CD4-positive, CD25-positive, alpha-beta regulatory T cell (primary cell): ENCODE measurements at regions not wholly inside any gene's neighbourhood (a gene's known extent, or its start where the extent isn't known, plus 50 kb on each side); places are given as distances from the start of the nearest gene placed in this dataset.
"Not testable (repeated sequence)": the region's sequence is repeated elsewhere in the genome, so short reads cannot be mapped to it uniquely, and the experiment has no call there.

ENCODE experiments used
- ATAC-seq, 2 donors: fragments of 150-1000 bp; cut with Tn5 transposase; one replicate each; pipeline ENCODE4 v1.10.0; 2021; ENCODE audit warnings: low read depth in 2 of 2, moderate number of reproducible peaks in 2 of 2, moderate library complexity in 1 of 2
- DNase-seq, 3 donors: peaks; one replicate each; pipeline versions ENCODE4 v3.0.0 to v3.0.0-alpha.2; 2012 to 2022; ENCODE audit warnings: mixed read lengths in 1 of 3
- H3K27ac ChIP-seq: one replicate; pipeline ENCODE4 v1.7.0; 2013; ENCODE audit warnings: mild to moderate bottlenecking, low read length; ENCODE audit not compliant: insufficient read depth, poor library complexity, severe bottlenecking
- H3K27me3 ChIP-seq: one replicate; pipeline ENCODE4 v1.7.0; 2013; ENCODE audit warnings: low read length; ENCODE audit not compliant: control insufficient read depth, insufficient read depth
- H3K36me3 ChIP-seq: one replicate; pipeline ENCODE4 v1.7.0; 2013; ENCODE audit warnings: mild to moderate bottlenecking, low read length, moderate library complexity; ENCODE audit not compliant: control insufficient read depth, insufficient read depth
- H3K4me1 ChIP-seq: 2 replicates; pipeline ENCODE4 v1.7.0; 2013; ENCODE audit warnings: mild to moderate bottlenecking, low read length; ENCODE audit not compliant: insufficient read depth, control insufficient read depth, poor library complexity, severe bottlenecking
- H3K4me3 ChIP-seq: one replicate; pipeline ENCODE4 v1.7.0; 2013; ENCODE audit warnings: low read depth, mild to moderate bottlenecking, low read length, moderate library complexity
- H3K9me3 ChIP-seq, 2 experiments: 1 replicate in 1 of 2; 2 replicates in 1 of 2; pipeline ENCODE4 v1.7.0; 2013; ENCODE audit warnings: low read length in 2 of 2, mild to moderate bottlenecking in 1 of 2, moderate library complexity in 1 of 2; ENCODE audit not compliant: control insufficient read depth in 2 of 2
- H3K27ac Mint-ChIP-seq, 3 donors: one replicate each; pipeline ENCODE4 v1.8.0; 2020 to 2022; ENCODE audit warnings: mild to moderate bottlenecking in 3 of 3, mixed read lengths in 3 of 3, moderate library complexity in 2 of 3
- H3K27me3 Mint-ChIP-seq: one replicate; pipeline ENCODE4 v1.8.0; 2022; ENCODE audit warnings: mild to moderate bottlenecking, mixed read lengths
- H3K36me3 Mint-ChIP-seq: one replicate; pipeline ENCODE4 v1.8.0; 2020; ENCODE audit warnings: mixed read lengths
- H3K4me1 Mint-ChIP-seq, 4 donors: one replicate each; pipeline ENCODE4 v1.8.0; 2020 to 2022; ENCODE audit warnings: mixed read lengths in 4 of 4, mild to moderate bottlenecking in 1 of 4
- H3K4me3 Mint-ChIP-seq, 4 donors: one replicate each; pipeline ENCODE4 v1.8.0; 2020 to 2022; ENCODE audit warnings: mild to moderate bottlenecking in 4 of 4, mixed read lengths in 4 of 4, moderate library complexity in 3 of 4
- H3K9me3 Mint-ChIP-seq, 7 donors: one replicate each; pipeline ENCODE4 v1.8.0; 2020 to 2022; ENCODE audit warnings: mixed read lengths in 7 of 7, mild to moderate bottlenecking in 3 of 7, moderate library complexity in 2 of 7

DNA sequence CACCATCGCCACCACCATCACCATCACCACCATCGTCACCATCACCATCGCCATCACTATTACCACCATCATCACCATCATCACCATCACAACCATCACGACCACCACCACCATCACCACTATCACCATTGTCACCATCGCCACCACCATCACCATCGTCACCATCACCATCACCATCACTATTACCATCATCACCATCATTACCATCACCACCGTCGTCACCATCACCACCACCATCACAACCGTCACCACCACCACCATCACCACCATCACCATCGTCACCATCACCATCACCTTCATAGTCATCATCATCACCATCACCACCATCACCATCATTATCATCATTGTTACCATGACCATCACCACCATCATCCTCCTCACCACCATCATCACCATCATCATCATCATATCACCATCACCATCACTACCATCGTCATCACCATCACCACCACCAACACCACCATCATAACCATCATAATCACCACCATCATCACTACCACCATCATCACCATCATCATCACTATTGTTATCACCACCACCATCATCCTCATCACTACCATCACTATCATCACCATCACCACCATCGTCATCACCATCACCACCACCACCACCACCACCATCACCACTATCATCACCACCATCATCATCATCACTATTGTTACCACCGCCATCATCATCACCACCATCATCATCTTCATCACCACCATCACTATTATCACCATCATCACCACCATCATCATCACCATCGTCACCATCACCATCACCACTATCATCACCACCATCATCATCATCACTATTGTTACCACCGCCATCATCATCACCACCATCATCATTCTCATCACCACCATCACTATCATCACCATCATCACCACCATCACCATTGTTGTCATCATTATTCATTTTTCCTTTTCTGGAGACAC lies 51.5 kb upstream of the ZNF469 start:
- peaks cover 0 to 7% (median 3%) of the 10 kb centered on the region in 4 donors for H3K4me1 Mint-ChIP-seq
- H3K27me3 Mint-ChIP-seq, result no peaks in the 10 kb centered on the region
- no peak overlapping the region for H3K27ac Mint-ChIP-seq
- Histone ChIP-seq H3K36me3 (no peaks in the 10 kb centered on the region), H3K27me3 (no peaks in the 10 kb centered on the region), H3K4me3 (no peak overlapping the region), H3K9me3 (no peaks in the 10 kb centered on the region), H3K27ac (no peak overlapping the region), H3K4me1 (no peaks in the 10 kb centered on the region)
- no peaks in the 10 kb centered on the region for H3K36me3 Mint-ChIP-seq
- H3K4me3 Mint-ChIP-seq, result no peak overlapping the region
- peaks cover 0 to 11% (median 0%) of the 10 kb centered on the region in 7 donors for H3K9me3 Mint-ChIP-seq
- DNase-seq (no peak), ATAC-seq (no peak)

DNA sequence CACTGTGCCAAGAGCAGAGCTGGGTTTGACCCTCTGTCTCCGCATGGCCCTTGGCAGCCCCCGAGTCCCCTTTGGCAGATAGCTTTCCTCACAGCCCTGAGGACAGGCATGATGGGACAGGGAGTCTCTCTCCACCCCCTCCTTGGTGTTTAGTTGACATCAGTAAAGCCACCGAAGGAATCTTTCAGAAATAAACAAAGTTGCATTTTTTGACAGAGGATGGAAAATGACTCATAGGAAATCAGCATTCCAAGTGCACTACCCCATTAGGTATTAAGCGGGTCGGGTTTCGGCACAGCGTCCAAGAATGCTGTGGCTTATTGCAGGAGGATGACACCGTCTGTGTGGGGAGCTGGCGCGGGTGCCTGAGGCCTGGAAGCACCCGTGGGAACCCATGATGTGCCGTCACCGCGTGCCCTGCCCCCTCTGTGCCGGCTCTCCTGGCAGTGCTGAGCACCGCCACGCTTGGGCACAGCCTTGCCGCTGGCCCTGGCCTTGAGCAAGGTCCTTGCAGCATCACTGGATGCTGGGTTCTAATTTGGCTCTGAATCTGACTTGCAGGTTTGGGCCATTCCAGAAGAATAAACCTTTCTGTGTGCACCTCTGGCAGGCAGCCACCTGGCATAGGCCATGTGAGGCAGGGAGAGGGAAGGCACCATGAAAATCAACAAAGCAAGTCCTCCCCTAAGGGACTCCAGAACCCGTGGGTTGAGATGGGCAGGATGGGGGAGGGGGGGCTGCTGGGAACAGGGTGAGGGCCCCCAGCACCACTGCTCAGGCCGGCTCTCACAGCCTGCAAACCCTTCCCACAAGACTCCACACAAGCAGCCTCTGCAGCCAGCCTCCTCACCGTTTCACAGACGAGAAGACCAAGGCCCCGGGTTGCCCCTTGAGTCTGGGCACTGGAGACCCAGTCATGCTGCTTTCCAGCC lies 50.5 kb upstream of the ZNF469 start:
- Histone ChIP-seq H3K4me1 (no peaks in the 10 kb centered on the region), H3K27me3 (no peaks in the 10 kb centered on the region), H3K36me3 (no peaks in the 10 kb centered on the region), H3K27ac (no peak overlapping the region), H3K9me3 (no peaks in the 10 kb centered on the region), H3K4me3 (no peak overlapping the region)
- Mint-ChIP-seq H3K27me3 (no peaks in the 10 kb centered on the region), H3K27ac (no peak overlapping the region), H3K4me1 (peaks cover 0 to 7% (median 3%) of the 10 kb centered on the region in 4 donors), H3K4me3 (no peak overlapping the region), H3K9me3 (peaks cover 0 to 13% (median 0%) of the 10 kb centered on the region in 7 donors), H3K36me3 (no peaks in the 10 kb centered on the region)
- no peak for ATAC-seq
- no peak for DNase-seq

DNA sequence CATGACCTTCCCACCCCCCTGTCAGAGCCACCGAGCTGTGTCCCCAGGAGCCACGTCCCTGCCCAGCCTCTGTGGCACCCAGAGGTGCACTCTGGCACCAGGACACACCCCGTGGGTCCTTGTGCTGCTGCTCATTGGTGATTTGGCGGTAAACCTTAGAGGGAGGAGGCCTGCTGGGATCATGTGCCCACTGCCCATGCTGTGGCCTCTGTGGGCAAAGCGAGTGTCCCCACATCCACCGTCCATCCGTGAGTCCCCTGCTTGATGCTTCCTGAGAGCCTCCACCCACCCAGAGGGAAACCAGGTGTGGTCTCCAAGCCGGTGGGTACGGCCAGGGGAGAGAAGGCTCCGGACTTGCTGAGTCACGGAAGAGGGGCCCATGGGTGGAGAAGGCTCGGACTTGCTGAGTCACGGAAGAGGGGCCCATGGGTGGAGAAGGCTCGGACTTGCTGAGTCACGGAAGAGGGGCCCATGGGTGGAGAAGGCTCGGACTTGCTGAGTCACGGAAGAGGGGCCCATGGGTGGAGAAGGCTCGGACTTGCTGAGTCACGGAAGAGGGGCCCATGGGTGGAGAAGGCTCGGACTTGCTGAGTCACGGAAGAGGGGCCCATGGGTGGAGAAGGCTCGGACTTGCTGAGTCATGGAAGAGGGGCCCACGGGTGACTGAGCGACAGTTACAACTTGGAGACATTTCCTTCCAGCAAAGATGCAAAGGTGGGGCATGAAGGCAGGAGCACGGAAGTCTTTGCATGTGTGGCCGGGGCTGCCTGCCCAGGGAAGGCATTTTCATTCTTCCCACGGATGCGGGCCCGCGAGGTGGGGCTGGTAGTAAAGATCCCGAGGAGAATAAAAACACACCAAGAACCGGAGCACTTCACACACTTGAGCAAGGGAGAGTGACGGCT lies 49.6 kb upstream of the ZNF469 start:
- not testable (repeated sequence) for H3K4me3 ChIP-seq, H3K27ac ChIP-seq
- DNase-seq, result peak in 1 of 3 donors; percentile 18

More for the DNA sequence above, 49.6 kb upstream of the ZNF469 start:
- peak overlapping the region in 1 of 4 donors; percentile 60 for H3K4me3 Mint-ChIP-seq
- H3K4me1 Mint-ChIP-seq, H3K9me3 ChIP-seq, H3K4me1 ChIP-seq, H3K27ac Mint-ChIP-seq, H3K36me3 Mint-ChIP-seq, H3K36me3 ChIP-seq, ATAC-seq, H3K27me3 Mint-ChIP-seq, H3K27me3 ChIP-seq: not testable (repeated sequence)
- peaks cover 0 to 15% (median 0%) of the 10 kb centered on the region in 7 donors for H3K9me3 Mint-ChIP-seq
